HEK293 (cell line): ENCODE measurements at regions not wholly inside any gene's neighbourhood (a gene's known extent, or its start where the extent isn't known, plus 50 kb on each side); places are given as distances from the start of the nearest gene placed in this dataset.

ENCODE experiments used
- CTCF ChIA-PET: fragments of 350-600 bp; formaldehyde crosslinking; extraction: SDS; loops from one replicate; lab custom pipeline; 2021; ENCODE audit warnings: antibody characterized with exemption; lab: Yijun Ruan, JAX
- POLR2A ChIA-PET: fragments of 300-600 bp; formaldehyde crosslinking; extraction: SDS; loops from one replicate; lab custom pipeline; 2020; ENCODE audit warnings: antibody characterized with exemption, inconsistent platforms; lab: Yijun Ruan, JAX
- H3K27ac ChIP-seq: fragments of 200-500 bp; sonication (Bioruptor generic); 2 replicates; pipeline ENCODE4 v1.5.1; 2014; ENCODE audit warnings: low read depth, low read length, control low read depth, inconsistent platforms; ENCODE audit errors: extremely low read depth
- H3K36me3 ChIP-seq, 2 experiments: fragments of 200-500 bp in 1 of 2; sonication (Bioruptor generic) in 1 of 2; 1 replicate in 1 of 2; 2 replicates in 1 of 2; pipeline ENCODE4 v1.5.1; 2014 to 2017; ENCODE audit warnings: inconsistent platforms in 2 of 2, low read length in 2 of 2; ENCODE audit not compliant: control insufficient read depth in 2 of 2, insufficient read depth in 1 of 2
- H3K4me1 ChIP-seq: fragments of 200-500 bp; sonication (Bioruptor generic); 2 replicates; pipeline ENCODE4 v1.5.1; 2014; ENCODE audit warnings: mild to moderate bottlenecking, low read length, inconsistent platforms; ENCODE audit not compliant: control insufficient read depth, insufficient read depth
- H3K4me3 ChIP-seq: 2 replicates; pipeline ENCODE4 v1.5.1; 2011; ENCODE audit warnings: low read depth, mild to moderate bottlenecking, control low read depth, low read length, moderate library complexity
- H3K9me3 ChIP-seq: fragments of 200-500 bp; sonication (Bioruptor generic); 2 replicates; pipeline ENCODE4 v1.5.1; 2014; ENCODE audit warnings: low read depth, low read length, inconsistent platforms; ENCODE audit not compliant: control insufficient read depth, insufficient read depth
- BCL11A ChIP-seq: fragments of 450-650 bp; formaldehyde crosslinking; IDR thresholded peaks from 2 replicates; pipeline ENCODE4 v1.5.1; 2016; ENCODE audit warnings: low read depth, missing biosample characterization, missing genetic modification characterization
- GLI2 ChIP-seq: fragments of 450-650 bp; formaldehyde crosslinking; IDR thresholded peaks from 2 replicates; pipeline ENCODE4; 2017; ENCODE audit warnings: missing biosample characterization, missing genetic modification characterization, low read depth, borderline replicate concordance
- GLI4 ChIP-seq: fragments of 450-650 bp; formaldehyde crosslinking; IDR thresholded peaks from 2 replicates; pipeline ENCODE4 v1.5.1; 2016; ENCODE audit warnings: missing biosample characterization, missing genetic modification characterization
- KLF16 ChIP-seq: fragments of 450-650 bp; formaldehyde crosslinking; IDR thresholded peaks from 2 replicates; pipeline ENCODE4 v1.5.1; 2017; ENCODE audit warnings: missing biosample characterization, missing genetic modification characterization
- MZF1 ChIP-seq: fragments of 450-650 bp; formaldehyde crosslinking; IDR thresholded peaks from 2 replicates; pipeline ENCODE4 v1.5.1; 2017; ENCODE audit warnings: missing biosample characterization, missing genetic modification characterization, borderline replicate concordance
- SP3 ChIP-seq: fragments of 450-650 bp; formaldehyde crosslinking; IDR thresholded peaks from 2 replicates; pipeline ENCODE4 v1.5.1; 2016; ENCODE audit warnings: missing biosample characterization, missing genetic modification characterization
- ZBTB48 ChIP-seq: fragments of 450-650 bp; formaldehyde crosslinking; IDR thresholded peaks from 2 replicates; pipeline ENCODE4 v1.5.1; 2016; ENCODE audit warnings: missing biosample characterization, missing genetic modification characterization
- ZEB2 ChIP-seq: fragments of 450-650 bp; formaldehyde crosslinking; IDR thresholded peaks from 2 replicates; pipeline ENCODE4 v1.5.1; 2016; ENCODE audit warnings: missing biosample characterization, missing genetic modification characterization
- ZIC2 ChIP-seq: fragments of 450-650 bp; formaldehyde crosslinking; IDR thresholded peaks from 2 replicates; pipeline ENCODE4 v1.5.1; 2016; ENCODE audit warnings: missing biosample characterization, missing genetic modification characterization
- ZNF10 ChIP-seq: fragments of 450-650 bp; formaldehyde crosslinking; IDR thresholded peaks from 2 replicates; pipeline ENCODE4 v1.5.1; 2017; ENCODE audit warnings: missing biosample characterization, missing genetic modification characterization
- ZNF112 ChIP-seq: fragments of 450-650 bp; formaldehyde crosslinking; IDR thresholded peaks from 2 replicates; pipeline ENCODE4 v1.5.0; 2017; ENCODE audit warnings: missing biosample characterization, missing genetic modification characterization
- ZNF121 ChIP-seq: fragments of 450-650 bp; formaldehyde crosslinking; IDR thresholded peaks from 2 replicates; pipeline ENCODE4 v1.5.1; 2016; ENCODE audit warnings: missing biosample characterization, missing genetic modification characterization
- ZNF157 ChIP-seq: fragments of 450-650 bp; formaldehyde crosslinking; IDR thresholded peaks from 2 replicates; pipeline ENCODE4 v1.5.1; 2016; ENCODE audit warnings: missing biosample characterization, missing genetic modification characterization
- ZNF2 ChIP-seq: fragments of 450-650 bp; formaldehyde crosslinking; IDR thresholded peaks from 2 replicates; pipeline ENCODE4 v1.5.1; 2016; ENCODE audit warnings: missing biosample characterization, missing genetic modification characterization
- ZNF221 ChIP-seq: fragments of 450-650 bp; formaldehyde crosslinking; IDR thresholded peaks from 2 replicates; pipeline ENCODE4 v1.5.1; 2017; ENCODE audit warnings: missing biosample characterization, missing genetic modification characterization, borderline replicate concordance
- ZNF248 ChIP-seq: fragments of 450-650 bp; formaldehyde crosslinking; IDR thresholded peaks from 2 replicates; pipeline ENCODE4 v1.5.1; 2017; ENCODE audit warnings: missing biosample characterization, missing genetic modification characterization
- ZNF311 ChIP-seq: fragments of 450-650 bp; formaldehyde crosslinking; IDR thresholded peaks from 2 replicates; pipeline ENCODE4 v1.5.1; 2017; ENCODE audit warnings: missing biosample characterization, missing genetic modification characterization, borderline replicate concordance
- ZNF350 ChIP-seq: fragments of 450-650 bp; formaldehyde crosslinking; IDR thresholded peaks from 2 replicates; pipeline ENCODE4 v1.5.0; 2017; ENCODE audit warnings: missing biosample characterization, mild to moderate bottlenecking, missing genetic modification characterization
- ZNF416 ChIP-seq: fragments of 450-650 bp; formaldehyde crosslinking; IDR thresholded peaks from 2 replicates; pipeline ENCODE4 v1.5.1; 2016; ENCODE audit warnings: missing biosample characterization, missing genetic modification characterization
- ZNF423 ChIP-seq: fragments of 450-650 bp; formaldehyde crosslinking; IDR thresholded peaks from 2 replicates; pipeline ENCODE4 v1.5.1; 2016; ENCODE audit warnings: missing biosample characterization, missing genetic modification characterization
- ZNF433 ChIP-seq: fragments of 450-650 bp; formaldehyde crosslinking; IDR thresholded peaks from 2 replicates; pipeline ENCODE4 v1.5.1; 2016; ENCODE audit warnings: missing biosample characterization, missing genetic modification characterization, low read depth
- ZNF501 ChIP-seq: fragments of 450-650 bp; formaldehyde crosslinking; IDR thresholded peaks from 2 replicates; pipeline ENCODE4 v1.5.1; 2016; ENCODE audit warnings: missing biosample characterization, missing genetic modification characterization
- ZNF521 ChIP-seq: fragments of 450-650 bp; formaldehyde crosslinking; IDR thresholded peaks from 2 replicates; pipeline ENCODE4 v1.5.1; 2017; ENCODE audit warnings: missing biosample characterization, mild to moderate bottlenecking, missing genetic modification characterization
- ZNF558 ChIP-seq: fragments of 450-650 bp; formaldehyde crosslinking; IDR thresholded peaks from 2 replicates; pipeline ENCODE4 v1.5.1; 2016; ENCODE audit warnings: missing biosample characterization, missing genetic modification characterization
- ZNF624 ChIP-seq: fragments of 450-650 bp; formaldehyde crosslinking; IDR thresholded peaks from 2 replicates; pipeline ENCODE4 v1.5.1; 2017; ENCODE audit warnings: missing biosample characterization, missing genetic modification characterization
- ZNF664 ChIP-seq: fragments of 450-650 bp; formaldehyde crosslinking; IDR thresholded peaks from 2 replicates; pipeline ENCODE4 v1.5.1; 2016; ENCODE audit warnings: missing biosample characterization, missing genetic modification characterization
- ZNF670 ChIP-seq: fragments of 450-650 bp; formaldehyde crosslinking; IDR thresholded peaks from 2 replicates; pipeline ENCODE4 v1.5.1; 2016; ENCODE audit warnings: missing biosample characterization, missing genetic modification characterization, low read depth
- ZNF791 ChIP-seq: fragments of 450-650 bp; formaldehyde crosslinking; IDR thresholded peaks from 2 replicates; pipeline ENCODE4 v1.5.1; 2016; ENCODE audit warnings: missing biosample characterization, missing genetic modification characterization
- TF ChIP-seq, protein P1 (sequence below): fragments of 450-650 bp; formaldehyde crosslinking; IDR thresholded peaks from 2 replicates; pipeline ENCODE4 v1.5.1; 2016; ENCODE audit warnings: missing biosample characterization, missing genetic modification characterization
- TF ChIP-seq, protein P2 (sequence below): fragments of 450-650 bp; formaldehyde crosslinking; IDR thresholded peaks from 2 replicates; pipeline ENCODE4 v1.5.1; 2016; ENCODE audit warnings: missing biosample characterization, missing genetic modification characterization
- TF ChIP-seq, protein P3 (sequence below): fragments of 450-650 bp; formaldehyde crosslinking; IDR thresholded peaks from 2 replicates; pipeline ENCODE4 v1.5.1; 2016; ENCODE audit warnings: missing biosample characterization, missing genetic modification characterization

DNA sequence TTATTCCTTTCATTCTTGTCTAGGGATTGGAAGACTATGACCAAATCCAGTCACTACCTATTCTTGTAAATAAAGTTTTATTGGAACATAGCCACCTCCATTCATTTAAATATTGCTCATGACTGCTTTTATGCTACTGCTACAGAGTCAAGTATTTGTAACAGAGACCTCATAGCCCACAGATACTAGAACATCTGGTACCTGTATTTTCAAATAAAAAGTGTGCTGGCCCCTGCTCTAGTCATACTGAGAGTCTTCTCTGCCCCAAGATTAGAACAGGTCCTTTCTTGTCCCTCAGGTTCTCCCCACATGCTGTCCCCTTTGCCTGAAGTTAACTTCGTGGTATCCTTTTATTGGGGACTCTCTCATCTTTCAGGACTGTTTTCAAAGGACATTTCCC lies 422.3 kb downstream of the CBLN4 start:
- no peaks in the 10 kb centered on the region for H3K9me3 ChIP-seq
- CTCF ChIA-PET: no interaction called here
- H3K27ac ChIP-seq: no peak overlapping the region
- no peak overlapping the region for H3K4me3 ChIP-seq
- no peaks in the 10 kb centered on the region for H3K4me1 ChIP-seq
- TF ChIP-seq BCL11A (tag by site-specific recombination) (no peak), ZNF423 (no peak), ZNF791 (tag by site-specific recombination) (no peak), ZNF350 (tag by site-specific recombination) (no peak), KLF16 (tag by site-specific recombination) (no peak), ZNF416 (tag by site-specific recombination) (no peak), ZNF433 (tag by site-specific recombination) (no peak), ZNF248 (tag by site-specific recombination) (no peak), ZNF664 (no peak), ZNF558 (tag by site-specific recombination) (no peak), ZBTB48 (tag by site-specific recombination) (no peak), ZNF624 (tag by site-specific recombination) (no peak), ZNF501 (tag by site-specific recombination) (no peak), GLI2 (tag by site-specific recombination) (no peak), ZIC2 (no peak), ZNF311 (tag by site-specific recombination) (no peak), ZNF121 (no peak), ZNF670 (no peak)
- TF ChIP-seq, protein P1, sequence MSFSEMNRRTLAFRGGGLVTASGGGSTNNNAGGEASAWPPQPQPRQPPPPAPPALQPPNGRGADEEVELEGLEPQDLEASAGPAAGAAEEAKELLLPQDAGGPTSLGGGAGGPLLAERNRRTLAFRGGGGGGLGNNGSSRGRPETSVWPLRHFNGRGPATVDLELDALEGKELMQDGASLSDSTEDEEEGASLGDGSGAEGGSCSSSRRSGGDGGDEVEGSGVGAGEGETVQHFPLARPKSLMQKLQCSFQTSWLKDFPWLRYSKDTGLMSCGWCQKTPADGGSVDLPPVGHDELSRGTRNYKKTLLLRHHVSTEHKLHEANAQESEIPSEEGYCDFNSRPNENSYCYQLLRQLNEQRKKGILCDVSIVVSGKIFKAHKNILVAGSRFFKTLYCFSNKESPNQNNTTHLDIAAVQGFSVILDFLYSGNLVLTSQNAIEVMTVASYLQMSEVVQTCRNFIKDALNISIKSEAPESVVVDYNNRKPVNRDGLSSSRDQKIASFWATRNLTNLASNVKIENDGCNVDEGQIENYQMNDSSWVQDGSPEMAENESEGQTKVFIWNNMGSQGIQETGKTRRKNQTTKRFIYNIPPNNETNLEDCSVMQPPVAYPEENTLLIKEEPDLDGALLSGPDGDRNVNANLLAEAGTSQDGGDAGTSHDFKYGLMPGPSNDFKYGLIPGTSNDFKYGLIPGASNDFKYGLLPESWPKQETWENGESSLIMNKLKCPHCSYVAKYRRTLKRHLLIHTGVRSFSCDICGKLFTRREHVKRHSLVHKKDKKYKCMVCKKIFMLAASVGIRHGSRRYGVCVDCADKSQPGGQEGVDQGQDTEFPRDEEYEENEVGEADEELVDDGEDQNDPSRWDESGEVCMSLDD: no peak
- POLR2A ChIA-PET: no interaction called here
- H3K36me3 ChIP-seq: no peaks in the 10 kb centered on the region

DNA sequence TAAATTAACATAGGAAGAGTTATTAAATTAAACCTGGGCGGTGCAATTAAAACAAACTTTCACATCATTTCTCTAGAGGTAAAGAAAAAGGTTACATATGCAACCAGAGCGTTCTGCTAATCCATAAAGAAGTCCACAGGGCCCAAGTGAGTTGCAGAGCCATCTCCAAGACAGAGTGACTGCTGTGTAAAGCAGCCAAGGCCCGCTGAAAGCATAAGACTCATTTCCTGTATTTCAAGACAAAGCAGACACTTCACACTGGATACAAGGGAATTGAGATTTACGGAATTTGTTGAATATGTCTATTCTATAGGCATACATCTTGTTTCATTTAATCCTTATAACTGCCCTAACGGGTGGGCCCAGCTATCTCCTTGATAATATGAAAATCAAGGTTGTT lies 422.8 kb downstream of the CBLN4 start:
- Histone ChIP-seq H3K36me3 (no peaks in the 10 kb centered on the region), H3K27ac (no peak overlapping the region), H3K4me1 (no peaks in the 10 kb centered on the region), H3K4me3 (no peak overlapping the region), H3K9me3 (no peaks in the 10 kb centered on the region)
- ChIA-PET POLR2A (no interaction called here), CTCF (no interaction called here)
- TF ChIP-seq ZNF350 (tag by site-specific recombination) (no peak), MZF1 (tag by site-specific recombination) (no peak), ZEB2 (tag by site-specific recombination) (no peak), ZNF157 (tag by site-specific recombination) (no peak), SP3 (tag by site-specific recombination) (no peak), ZNF112 (tag by site-specific recombination) (no peak), GLI4 (tag by site-specific recombination) (no peak), ZNF433 (tag by site-specific recombination) (no peak), ZNF221 (tag by site-specific recombination) (no peak), ZNF521 (tag by site-specific recombination) (no peak), ZNF2 (no peak), ZNF10 (tag by site-specific recombination) (no peak)
- TF ChIP-seq, protein P2, sequence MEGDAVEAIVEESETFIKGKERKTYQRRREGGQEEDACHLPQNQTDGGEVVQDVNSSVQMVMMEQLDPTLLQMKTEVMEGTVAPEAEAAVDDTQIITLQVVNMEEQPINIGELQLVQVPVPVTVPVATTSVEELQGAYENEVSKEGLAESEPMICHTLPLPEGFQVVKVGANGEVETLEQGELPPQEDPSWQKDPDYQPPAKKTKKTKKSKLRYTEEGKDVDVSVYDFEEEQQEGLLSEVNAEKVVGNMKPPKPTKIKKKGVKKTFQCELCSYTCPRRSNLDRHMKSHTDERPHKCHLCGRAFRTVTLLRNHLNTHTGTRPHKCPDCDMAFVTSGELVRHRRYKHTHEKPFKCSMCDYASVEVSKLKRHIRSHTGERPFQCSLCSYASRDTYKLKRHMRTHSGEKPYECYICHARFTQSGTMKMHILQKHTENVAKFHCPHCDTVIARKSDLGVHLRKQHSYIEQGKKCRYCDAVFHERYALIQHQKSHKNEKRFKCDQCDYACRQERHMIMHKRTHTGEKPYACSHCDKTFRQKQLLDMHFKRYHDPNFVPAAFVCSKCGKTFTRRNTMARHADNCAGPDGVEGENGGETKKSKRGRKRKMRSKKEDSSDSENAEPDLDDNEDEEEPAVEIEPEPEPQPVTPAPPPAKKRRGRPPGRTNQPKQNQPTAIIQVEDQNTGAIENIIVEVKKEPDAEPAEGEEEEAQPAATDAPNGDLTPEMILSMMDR (tag by site-specific recombination): no peak
- TF ChIP-seq, protein P3, sequence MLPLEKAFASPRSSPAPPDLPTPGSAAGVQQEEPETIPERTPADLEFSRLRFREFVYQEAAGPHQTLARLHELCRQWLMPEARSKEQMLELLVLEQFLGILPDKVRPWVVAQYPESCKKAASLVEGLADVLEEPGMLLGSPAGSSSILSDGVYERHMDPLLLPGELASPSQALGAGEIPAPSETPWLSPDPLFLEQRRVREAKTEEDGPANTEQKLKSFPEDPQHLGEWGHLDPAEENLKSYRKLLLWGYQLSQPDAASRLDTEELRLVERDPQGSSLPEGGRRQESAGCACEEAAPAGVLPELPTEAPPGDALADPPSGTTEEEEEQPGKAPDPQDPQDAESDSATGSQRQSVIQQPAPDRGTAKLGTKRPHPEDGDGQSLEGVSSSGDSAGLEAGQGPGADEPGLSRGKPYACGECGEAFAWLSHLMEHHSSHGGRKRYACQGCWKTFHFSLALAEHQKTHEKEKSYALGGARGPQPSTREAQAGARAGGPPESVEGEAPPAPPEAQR: no peak
